COLO668 (cell line): ENCODE measurements at regions not wholly inside any gene's neighbourhood (a gene's known extent, or its start where the extent isn't known, plus 50 kb on each side); places are given as distances from the start of the nearest gene placed in this dataset.
"Not testable (repeated sequence)": the region's sequence is repeated elsewhere in the genome, so short reads cannot be mapped to it uniquely, and the experiment has no call there.

Source experiments
- DNase-seq: peaks from one replicate; lab custom pipeline; 2025; ENCODE audit not compliant: unreplicated experiment; lab: John Stamatoyannopoulos, UW

DNA sequence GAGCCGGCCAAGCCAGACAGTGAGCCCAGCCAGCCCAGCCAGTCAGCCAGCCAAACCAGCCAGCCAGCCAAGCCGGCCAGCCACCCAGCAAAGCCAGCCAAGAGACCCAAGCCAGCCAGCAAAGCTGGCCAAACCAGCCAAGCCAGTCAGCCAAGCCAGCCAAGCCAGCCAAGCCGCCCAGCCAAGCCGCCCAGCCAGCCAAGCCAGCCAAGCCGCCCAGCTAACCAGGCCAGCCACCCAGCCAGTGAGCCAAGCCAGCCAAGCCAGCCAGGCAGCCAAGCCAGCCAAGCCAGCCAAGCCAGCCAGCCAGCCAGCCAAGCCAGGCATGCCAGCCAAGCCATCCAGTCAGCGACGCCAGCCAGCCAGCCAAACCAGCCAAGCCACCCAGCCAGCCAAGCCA is 1596.9 kb downstream of the RPIA start:
- not testable (repeated sequence) for DNase-seq

DNA sequence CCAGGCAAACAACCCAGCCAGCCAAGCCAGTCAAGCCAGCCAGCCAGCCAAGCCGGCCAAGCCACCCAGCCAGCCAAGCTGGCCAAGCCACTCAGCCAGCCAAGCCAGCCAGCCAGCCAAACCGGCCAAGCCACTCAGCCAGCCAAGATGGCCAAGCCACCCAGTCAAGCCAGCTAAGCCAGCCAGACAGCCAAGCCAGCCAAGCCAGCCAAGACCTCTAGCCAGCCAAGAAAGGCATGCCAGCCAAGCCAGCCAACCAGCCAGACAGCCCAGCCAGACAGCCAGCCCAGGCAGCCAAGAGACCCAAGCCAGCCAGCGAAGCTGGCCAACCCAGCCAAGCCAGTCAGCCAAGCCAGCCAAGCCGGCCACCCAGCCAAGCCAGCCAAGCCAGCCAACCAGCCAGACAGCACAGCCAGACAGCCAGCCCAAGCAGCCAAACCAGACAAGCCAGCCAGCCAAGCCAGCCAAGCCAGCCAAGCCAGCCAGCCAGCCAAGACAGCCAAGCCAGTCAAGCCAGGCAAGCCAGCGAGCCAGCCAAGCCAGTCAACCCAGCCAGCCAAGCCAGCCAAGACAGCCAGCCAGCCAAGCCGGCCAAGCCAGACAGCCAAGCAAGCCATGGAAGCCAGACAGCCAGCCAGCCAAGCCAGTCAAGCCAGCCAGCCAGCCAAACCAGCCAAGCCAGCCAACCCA is 1598.0 kb downstream of the RPIA start:
- not testable (repeated sequence) for DNase-seq

DNA sequence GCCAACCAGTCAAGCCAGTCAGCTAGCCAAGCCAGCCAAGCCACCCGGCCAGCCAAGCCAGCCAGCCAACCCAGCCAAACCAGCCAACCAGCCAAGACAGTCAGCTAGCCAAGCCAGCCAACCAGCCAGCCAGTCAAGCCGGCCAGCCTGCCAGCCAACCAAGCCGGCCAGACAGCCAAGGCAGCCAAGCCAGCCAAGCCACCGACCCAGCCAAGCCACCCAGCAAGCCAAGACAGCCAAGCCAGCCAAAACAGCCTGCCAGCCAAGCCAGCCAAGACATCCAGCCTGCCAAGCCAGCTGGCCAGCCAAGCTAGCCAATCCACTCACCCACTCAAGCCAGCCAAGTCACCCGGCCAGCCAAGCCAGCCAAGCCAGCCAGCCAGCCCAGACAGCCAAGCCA is 1599.2 kb downstream of the RPIA start:
- DNase-seq, result not testable (repeated sequence)

DNA sequence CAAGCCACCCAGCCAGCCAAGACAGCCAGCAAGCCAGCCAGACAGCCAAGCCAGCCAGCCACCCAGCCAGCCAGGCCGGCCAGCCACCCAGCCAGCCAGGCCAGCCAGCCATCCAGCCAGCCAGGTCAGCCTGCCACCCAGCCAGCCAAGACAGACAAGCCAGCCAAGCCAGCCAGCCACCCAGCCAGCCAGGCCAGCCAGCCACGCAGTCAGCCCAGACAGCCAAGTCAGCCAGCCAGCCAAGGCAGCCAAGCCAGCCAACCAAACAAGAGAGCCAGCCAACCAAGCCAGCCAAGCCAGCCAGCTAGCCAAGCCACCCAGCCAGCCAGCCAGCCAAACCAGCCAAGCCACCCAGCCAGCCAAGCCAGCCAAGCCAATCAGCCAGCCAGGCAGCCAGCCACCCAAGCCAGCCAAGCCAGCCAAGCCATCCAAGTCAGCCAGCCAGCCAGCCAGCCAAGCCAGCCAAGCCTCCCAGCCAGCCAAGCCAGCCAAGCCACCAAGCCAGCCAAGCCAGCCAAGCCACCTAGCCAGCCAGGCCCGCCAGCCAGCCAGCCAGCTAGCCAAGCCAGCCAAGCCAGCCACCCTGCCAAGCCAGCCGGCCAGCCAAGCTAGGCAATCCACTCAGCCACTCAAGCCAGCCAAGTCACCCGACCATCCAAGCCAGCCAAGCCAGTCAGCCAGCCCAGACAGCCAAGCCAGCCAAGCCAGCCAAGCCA is 1599.9 kb downstream of the RPIA start:
- not testable (repeated sequence) for DNase-seq

DNA sequence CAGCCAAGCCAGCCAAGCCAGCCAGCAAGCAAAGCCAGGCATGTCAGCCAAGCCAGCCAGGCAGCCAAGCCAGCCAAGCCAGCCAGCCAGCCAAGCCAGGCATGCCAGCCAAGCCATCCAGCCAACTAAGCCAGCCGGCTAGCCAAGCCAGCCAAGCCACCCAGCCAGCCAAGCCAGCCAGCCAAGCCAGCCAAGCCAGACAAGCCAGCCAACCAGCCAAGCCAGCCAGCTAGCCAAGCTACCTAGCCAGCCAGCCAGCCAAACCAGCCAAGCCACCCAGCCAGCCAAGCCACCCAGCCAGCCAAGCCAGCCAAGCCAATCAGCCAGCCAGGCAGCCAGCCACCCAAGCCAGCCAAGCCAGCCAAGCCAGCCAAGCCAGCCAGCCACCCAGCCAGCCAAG is 1600.5 kb downstream of the RPIA start:
- DNase-seq, result not testable (repeated sequence)

DNA sequence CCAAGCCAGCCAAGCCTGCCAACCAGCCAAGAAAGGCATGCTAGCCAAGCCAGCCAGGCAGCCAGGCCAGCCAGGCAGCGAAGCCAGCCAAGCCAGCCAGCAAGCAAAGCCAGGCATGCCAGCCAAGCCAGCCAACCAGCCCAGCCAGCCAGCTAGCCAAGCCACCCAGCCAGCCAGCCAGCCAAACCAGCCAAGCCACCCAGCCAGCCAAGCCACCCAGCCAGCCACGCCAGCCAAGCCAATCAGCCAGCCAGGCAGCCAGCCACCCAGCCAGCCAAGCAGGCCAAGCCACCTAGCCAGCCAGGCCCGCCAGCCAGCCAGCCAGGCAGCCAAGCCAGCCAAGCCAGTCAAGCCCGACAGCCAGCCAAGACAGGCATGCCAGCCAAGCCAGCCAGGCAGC is 1601.0 kb downstream of the RPIA start:
- not testable (repeated sequence) for DNase-seq

DNA sequence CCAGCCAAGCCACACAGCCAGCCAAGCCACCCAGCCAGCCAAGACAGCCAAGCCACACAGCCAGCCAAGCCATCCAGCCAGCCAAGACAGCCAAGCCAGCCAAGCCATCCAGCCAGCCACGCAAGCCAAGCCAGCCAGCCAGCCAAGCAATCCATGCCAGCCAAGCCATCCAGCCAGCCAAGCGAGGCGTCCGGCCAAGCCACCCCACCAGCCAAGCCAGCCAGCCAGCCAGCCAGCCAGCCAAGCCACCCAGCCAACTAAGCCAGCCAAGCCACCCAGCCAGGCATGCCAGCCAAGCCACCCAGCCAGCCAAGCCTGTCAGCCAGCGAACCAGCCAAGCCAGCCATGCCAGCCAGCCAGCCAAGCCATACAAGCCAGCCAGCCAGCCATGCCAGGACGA is 1601.8 kb downstream of the RPIA start:
- not testable (repeated sequence) for DNase-seq

DNA sequence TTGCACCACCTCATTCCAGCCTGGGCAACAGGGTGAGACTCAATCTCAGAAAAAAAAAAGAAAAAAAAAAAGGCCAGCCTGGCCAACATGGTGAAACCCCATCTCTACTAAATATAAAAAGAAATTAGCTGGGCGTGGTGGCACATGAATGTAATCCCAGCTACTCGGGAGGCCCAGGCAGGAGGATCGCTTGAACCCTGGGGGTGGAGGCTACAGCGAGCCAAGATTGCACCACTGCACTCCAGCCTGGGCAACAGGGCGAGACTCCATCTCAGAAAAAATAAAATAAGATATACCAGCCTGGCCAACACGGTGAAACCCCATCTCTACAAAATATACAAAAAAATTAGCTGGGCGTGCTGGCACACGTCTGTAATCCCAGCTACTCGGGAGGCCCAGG is 1602.3 kb downstream of the RPIA start:
- not testable (repeated sequence) for DNase-seq

DNA sequence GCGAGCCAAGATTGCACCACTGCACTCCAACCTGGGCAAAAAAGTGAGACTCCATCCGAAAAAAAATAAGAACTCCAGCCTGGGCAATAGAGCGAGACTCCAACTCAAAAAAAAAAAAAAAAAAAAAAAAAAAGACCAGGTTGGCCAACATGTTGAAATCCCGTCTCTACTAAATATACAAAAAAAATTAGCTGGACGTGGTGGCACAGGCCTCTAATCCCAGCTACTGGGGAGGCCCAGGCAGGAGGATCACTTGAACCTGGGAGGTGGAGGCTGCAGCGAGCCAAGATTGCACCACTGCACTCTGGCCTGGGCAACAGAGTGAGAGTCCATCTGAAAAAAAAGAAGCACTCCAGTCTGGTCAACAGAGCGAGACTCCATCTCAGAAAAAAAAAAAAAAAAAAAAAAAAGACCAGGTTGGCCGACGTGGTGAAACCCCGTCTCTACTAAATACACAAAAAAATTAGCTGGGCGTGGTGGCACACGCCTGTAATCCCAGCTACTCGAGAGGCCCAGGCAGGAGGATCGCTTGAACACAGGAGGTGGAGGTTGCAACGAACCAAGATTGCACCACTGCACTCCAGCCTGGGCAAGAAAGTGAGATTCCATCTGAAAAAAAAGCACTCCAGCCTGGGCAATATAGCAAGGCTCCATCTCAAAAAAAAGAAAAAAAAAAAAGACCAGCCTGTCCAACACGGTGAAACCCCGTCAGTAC is 1603.7 kb downstream of the RPIA start:
- not testable (repeated sequence) for DNase-seq

DNA sequence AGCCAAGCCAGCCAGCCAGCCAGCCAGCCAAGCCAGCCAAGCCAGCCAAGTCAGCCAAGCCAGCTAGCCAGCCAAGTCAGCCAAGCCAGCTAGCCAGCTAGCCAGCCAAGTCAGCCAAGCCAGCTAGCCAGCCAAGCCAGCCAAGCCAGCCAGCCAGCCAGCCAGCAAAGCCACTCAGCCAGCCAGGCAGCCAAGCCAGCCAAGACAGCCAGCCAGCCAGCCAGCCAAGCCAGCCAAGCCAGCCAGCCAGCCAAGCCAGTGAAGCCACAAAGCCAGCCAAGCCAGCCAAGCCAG is 1605.0 kb downstream of the RPIA start:
- DNase-seq, result not testable (repeated sequence)

DNA sequence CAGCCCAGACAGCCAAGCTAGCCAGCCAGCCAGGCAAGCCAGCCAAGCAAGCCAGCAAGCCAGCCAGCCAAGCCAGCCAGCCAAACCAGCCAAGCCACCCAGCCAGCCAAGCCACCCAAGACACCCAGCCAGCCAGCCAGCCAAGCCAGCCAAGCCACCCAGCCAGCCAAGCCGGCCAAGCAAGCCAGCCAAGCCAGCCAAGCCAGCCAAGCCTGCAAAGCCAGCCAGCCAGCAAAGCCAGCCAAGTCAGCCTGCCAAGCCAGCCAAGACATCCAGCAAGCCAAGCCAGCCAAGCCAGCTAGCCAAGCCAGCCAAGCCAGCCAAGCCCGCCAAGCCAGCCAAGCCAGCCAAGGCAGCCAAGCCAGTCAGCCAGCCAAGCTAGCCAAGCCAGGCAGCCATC is 1606.2 kb downstream of the RPIA start:
- DNase-seq, result not testable (repeated sequence)

DNA sequence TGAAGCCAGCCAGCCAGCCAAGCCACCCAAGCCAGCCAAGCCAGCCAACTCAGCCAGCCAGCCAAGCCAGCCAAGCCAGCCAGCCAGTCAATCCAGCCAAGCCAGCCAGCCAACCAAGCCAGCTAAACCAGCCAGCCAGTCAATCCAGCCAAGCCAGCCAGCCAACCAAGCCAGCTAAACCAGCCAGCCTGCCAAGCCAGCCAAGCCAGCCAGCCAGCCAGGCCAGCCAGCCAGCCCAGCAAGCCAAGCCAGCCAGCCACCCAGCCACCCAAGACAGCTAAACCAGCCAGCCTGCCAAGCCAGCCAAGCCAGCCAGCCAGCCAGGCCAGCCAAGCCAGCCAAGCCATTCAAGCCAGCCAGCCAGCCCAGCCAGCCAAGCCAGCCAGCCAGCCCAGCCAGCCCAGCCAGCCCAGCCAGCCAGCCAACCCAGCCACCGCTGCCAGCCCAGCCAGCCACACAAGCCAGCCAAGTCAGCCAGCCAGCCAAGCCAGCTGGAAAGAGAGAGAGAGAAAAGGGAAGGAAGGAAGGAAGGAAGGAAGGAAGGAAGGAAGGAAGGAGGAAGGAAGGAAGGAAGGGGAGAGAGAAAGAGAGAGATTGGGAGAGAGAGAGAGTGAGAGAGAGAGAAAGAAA is 1606.8 kb downstream of the RPIA start:
- DNase-seq, result not testable (repeated sequence)

DNA sequence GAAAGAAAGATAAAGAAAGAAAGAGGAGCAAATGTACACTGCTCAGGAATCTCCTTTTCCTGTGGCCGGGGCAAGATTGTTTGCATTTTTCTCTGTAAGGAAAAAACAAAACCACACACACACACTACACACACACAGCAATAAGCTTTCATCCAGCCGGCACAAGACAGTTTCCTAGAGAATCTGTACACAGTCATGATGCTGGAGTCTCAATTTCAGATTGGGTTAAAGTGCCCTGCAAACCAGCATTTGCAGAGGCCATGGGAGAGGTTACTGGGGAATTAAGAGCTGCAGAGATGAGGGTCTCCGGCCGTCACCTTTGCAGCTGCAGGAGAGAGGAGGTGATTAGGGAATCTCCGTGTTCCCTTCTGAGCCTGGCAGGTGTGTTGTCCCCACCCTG is 1607.5 kb downstream of the RPIA start:
- not testable (repeated sequence) for DNase-seq

DNA sequence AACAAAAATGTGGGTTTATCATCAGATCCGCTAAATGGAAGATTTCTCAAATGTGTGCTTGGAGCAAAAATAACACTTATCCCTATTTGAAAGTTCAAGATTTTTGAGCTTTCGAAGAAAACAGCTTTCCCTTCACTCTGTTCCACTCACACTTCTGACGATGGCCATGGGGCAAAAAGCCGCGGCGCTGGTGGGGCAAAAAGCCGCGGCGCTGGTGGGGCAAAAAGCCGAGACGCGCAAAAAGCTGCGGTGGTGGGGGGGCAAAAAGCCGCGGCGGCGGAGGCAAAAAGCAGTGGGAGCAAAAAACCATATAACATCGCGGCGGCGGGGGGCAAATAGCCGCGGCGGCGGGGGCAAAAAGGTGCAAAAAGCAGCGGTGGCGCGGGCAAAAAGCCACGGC is 1631.5 kb downstream of the RPIA start:
- not testable (repeated sequence) for DNase-seq

DNA sequence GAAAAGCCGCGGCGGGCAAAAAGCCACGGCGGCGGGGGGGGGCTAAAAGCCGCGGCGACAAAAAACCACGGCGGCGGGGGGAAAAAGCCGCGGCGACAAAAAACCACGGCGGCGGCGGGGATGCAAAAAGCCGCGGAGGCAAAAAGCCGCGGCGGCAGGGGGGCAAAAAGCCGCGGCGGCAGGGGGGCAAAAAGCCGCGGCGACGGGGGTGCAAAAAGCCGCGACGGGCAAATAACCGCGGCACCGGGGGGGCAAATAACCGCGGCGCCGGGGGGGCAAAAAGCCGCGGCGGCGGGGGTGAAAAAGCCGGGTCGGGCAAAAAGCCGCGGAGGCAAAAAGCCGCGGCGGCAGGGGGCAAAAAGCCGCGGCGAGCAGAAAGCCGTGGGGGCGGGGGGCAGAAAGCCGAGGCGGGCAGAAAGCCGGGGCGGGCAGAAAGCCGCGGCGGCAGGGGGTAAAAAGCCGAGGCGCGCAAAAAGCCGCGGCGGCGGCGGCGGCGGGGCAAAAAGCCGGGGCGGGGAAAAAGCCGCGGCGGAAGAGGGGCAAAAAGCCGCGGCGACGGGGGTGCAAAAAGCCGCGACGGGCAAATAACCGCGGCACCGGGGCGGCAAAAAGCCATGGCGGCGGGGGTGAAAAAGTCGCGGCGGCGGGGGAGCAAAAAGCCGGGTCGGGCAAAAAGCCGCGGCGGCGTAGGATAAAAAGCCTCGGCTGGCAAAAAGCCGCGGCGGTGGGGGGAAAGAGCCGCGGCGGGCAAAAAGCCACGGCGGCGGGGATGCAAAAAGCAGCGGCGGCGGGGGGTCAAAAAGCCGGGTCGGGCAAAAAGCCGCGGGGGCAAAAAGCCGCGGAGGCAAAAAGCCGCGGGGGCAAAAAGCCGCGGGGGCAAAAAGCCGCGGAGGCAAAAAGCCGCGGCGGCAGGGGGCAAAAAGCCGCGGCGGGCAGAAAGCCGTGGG is 1632.4 kb downstream of the RPIA start:
- DNase-seq, result not testable (repeated sequence)

DNA sequence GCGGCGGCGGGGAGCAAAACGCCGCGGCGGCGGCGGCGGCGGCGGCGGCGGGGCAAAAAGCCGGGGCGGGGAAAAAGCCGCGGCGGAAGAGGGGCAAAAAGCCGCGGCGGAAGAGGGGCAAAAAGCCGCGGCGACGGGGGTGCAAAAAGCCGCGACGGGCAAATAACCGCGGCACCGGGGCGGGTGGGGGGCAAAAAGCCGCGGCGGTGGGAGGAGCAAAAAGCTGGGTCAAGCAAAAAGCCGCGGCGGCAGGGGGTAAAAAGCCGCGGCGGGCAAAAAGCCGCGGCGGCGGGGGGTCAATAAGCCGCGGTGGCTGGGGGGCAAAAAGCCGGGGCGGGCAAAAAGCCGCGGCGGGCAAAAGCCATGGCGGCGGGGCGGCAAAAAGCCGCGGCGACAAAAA is 1633.2 kb downstream of the RPIA start:
- not testable (repeated sequence) for DNase-seq

DNA sequence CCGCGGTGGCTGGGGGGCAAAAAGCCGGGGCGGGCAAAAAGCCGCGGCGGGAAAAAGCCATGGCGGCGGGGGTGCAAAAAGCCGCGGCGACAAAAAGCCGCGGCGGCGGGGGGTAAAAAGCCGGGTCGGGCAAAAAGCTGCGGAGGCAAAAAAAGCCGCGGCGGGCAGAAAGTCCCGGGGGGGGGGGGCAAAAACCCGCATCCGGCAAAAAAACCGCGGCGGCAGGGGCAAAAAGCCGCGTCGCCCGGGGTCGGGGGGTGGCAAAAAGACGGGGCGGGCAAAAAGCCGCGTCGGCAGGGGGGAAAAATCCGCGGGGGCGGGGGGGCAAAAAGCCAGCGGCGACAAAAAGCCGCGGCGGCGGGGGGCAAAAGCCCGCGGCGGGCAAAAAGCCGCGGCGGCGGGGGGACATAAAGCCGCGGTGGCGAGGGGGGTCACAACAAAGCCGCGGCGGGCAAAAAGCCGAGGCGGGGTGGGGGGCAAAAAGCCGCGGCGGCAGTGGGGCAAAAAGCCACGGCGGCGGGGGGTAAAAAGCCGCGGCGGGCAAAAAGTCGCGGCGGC is 1634.4 kb downstream of the RPIA start:
- DNase-seq, result not testable (repeated sequence)

DNA sequence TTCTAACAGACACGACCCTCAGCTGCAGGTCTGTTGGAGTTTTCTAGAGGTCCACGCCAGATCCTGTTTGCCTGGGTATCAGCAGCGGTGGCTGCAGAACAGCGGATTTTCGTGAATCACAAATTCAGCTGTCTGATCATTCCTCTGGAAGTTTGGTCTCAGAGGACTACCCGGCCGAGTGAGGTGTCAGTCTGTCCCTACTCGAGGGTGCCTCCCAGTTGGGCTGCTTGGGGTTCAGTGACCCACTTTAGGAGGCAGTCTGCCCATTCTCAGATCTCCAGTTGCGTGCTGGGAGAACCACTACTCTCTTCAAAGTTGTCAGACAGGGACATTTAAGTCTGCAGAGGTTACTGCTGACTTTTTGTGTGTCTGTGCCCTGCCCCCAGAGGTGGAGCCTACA is 1664.1 kb downstream of the RPIA start:
- DNase-seq, result not testable (repeated sequence)

DNA sequence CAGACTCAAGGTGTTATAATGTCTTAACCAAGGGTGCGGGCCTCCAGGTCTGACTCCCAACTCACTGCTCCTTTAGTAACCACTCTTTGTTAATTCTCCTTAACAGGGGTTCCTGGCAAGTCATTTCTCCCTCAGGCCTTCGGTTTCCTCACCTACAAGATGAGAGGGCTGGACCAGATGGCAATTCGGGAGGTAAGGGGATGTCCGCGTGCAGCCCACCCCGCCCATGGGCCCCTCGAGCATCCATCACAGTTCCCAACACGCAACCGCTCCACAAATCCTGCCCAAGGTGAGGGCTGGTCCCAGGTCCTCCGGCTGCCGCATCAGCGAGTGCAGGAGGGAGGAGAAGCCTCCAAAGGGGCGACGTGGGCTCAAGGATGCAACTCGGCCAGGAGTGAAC is 1667.9 kb downstream of the RPIA start:
- DNase-seq, result not testable (repeated sequence)
